DOHH2 (cell line): ENCODE measurements at regions not wholly inside any gene's neighbourhood (a gene's known extent, or its start where the extent isn't known, plus 50 kb on each side); places are given as distances from the start of the nearest gene placed in this dataset.

Experiments used
- H3F3A ChIP-seq: fragments of 200-600 bp; sonication (generic), shearing (Covaris generic); 2 replicates; pipeline ENCODE4 v1.6.0; 2016; ENCODE audit warnings: antibody characterized with exemption, mild to moderate bottlenecking; ENCODE audit not compliant: control insufficient read depth, insufficient read depth
- H3K27ac ChIP-seq: fragments of 200-600 bp; sonication (generic); 2 replicates; pipeline ENCODE4 v1.5.1; 2014; ENCODE audit warnings: low read depth, mild to moderate bottlenecking, low read length, moderate library complexity
- H3K27me3 ChIP-seq: fragments of 200-600 bp; sonication (generic); 2 replicates; pipeline ENCODE4 v1.6.1; 2014; ENCODE audit warnings: mild to moderate bottlenecking, low read length, mixed read lengths; ENCODE audit not compliant: control insufficient read depth
- H3K36me3 ChIP-seq: fragments of 200-600 bp; sonication (generic); 2 replicates; pipeline ENCODE4 v1.6.1; 2014; ENCODE audit warnings: mild to moderate bottlenecking, low read length, moderate library complexity, mixed read lengths; ENCODE audit not compliant: control insufficient read depth
- H3K4me1 ChIP-seq: fragments of 200-600 bp; sonication (generic); 2 replicates; pipeline ENCODE4 v1.6.1; 2014; ENCODE audit warnings: mild to moderate bottlenecking, low read length, mixed read lengths; ENCODE audit not compliant: control insufficient read depth
- H3K4me2 ChIP-seq: fragments of 200-600 bp; sonication (generic); 2 replicates; pipeline ENCODE4 v1.6.0; 2014; ENCODE audit warnings: mild to moderate bottlenecking, low read length, moderate library complexity
- H3K4me3 ChIP-seq: fragments of 200-600 bp; sonication (generic); 2 replicates; pipeline ENCODE4 v1.5.1; 2014; ENCODE audit warnings: mild to moderate bottlenecking, low read length, mixed read lengths
- H3K79me2 ChIP-seq: fragments of 200-600 bp; sonication (generic); 2 replicates; pipeline ENCODE4 v1.6.1; 2014; ENCODE audit warnings: mild to moderate bottlenecking, low read length, mixed read lengths; ENCODE audit not compliant: control insufficient read depth
- H3K9me2 ChIP-seq: fragments of 200-600 bp; sonication (generic); replicated peaks from 2 replicates; pipeline ENCODE4 v1.6.1; 2014; ENCODE audit warnings: mild to moderate bottlenecking, low read length, mixed read lengths; ENCODE audit not compliant: control insufficient read depth
- H3K9me3 ChIP-seq: fragments of 200-600 bp; sonication (generic); 2 replicates; pipeline ENCODE4 v1.6.1; 2014; ENCODE audit warnings: antibody characterized with exemption, low read length, mixed read lengths; ENCODE audit not compliant: control insufficient read depth, insufficient read depth
- H4K20me1 ChIP-seq: fragments of 200-600 bp; sonication (generic); 2 replicates; pipeline ENCODE4 v1.6.0; 2014; ENCODE audit warnings: low read depth, mild to moderate bottlenecking, antibody characterized with exemption, low read length, moderate library complexity; ENCODE audit not compliant: control insufficient read depth, insufficient read depth
- EZH2phosphoT487 ChIP-seq: fragments of 200-600 bp; sonication (generic); IDR thresholded peaks from 2 replicates; pipeline ENCODE4 v1.6.1; 2017; ENCODE audit warnings: borderline replicate concordance, mild to moderate bottlenecking, antibody characterized with exemption, low read length, moderate library complexity, mixed read lengths
- TF ChIP-seq, protein P1 (sequence below): fragments of 200-600 bp; sonication (generic); IDR thresholded peaks from one replicate; pipeline ENCODE4 v1.5.1; 2014; ENCODE audit warnings: antibody characterized with exemption, mild to moderate bottlenecking, low read depth, low read length; ENCODE audit not compliant: poor library complexity, severe bottlenecking

DNA sequence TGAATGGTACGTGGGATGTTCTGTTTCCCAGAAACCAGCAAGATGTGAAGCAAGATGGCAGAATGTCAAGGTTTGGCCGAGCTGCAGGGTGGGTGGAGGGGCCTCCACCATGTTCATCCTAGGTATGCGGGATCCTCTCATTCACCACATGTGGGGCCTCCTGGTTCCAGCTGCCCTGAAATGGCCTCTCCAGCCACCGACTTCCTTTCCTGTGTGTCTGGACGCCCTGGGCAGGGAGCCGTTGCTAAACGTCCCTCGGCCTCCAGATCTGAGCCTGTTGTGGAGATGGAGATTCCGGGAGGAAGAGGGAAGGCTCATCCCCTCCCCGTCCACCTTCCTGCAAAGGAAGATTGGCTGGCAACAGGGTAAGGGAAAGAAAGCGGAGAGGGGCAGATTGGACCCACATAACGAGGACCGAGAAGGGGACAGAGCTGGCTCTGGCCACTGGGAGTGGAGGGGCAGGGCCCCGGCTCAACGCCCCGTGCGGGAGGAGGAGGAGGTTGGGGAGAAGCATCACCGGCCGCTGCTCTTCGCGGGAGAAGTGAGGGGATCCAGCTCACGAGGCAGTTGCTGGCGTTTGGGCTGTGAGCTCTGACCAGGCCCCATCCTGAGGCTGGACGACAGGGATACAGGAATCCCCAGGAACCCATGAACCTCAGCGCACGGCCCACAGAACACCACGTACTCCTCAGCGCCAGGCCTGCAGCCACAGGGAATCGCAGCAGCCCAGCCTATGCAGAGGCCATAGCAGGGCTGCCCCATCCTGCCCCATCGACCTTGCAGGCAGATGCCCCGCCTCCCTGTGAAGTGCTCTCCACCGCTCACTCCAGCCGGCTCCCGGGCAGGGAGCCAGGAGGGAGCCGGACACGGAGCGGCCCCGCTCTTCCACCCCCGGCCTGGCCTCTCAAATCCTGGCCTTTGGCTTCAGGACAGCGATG is 98.3 kb downstream of the FOXL3 start:
- TF ChIP-seq, protein P1, sequence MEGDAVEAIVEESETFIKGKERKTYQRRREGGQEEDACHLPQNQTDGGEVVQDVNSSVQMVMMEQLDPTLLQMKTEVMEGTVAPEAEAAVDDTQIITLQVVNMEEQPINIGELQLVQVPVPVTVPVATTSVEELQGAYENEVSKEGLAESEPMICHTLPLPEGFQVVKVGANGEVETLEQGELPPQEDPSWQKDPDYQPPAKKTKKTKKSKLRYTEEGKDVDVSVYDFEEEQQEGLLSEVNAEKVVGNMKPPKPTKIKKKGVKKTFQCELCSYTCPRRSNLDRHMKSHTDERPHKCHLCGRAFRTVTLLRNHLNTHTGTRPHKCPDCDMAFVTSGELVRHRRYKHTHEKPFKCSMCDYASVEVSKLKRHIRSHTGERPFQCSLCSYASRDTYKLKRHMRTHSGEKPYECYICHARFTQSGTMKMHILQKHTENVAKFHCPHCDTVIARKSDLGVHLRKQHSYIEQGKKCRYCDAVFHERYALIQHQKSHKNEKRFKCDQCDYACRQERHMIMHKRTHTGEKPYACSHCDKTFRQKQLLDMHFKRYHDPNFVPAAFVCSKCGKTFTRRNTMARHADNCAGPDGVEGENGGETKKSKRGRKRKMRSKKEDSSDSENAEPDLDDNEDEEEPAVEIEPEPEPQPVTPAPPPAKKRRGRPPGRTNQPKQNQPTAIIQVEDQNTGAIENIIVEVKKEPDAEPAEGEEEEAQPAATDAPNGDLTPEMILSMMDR: no peak
- TF ChIP-seq EZH2phosphoT487: no peak
- no peak overlapping the region for H3K4me3 ChIP-seq
- no peaks in the 10 kb centered on the region for H3K79me2 ChIP-seq
- no peaks in the 10 kb centered on the region for H3K9me2 ChIP-seq
- H3K27ac ChIP-seq: no peak overlapping the region
- H3K36me3 ChIP-seq: no peaks in the 10 kb centered on the region
- H3K9me3 ChIP-seq: peaks cover 63% of the 10 kb centered on the region; the same call in 1 of the 2 replicates
- H4K20me1 ChIP-seq: no peaks in the 10 kb centered on the region
- no peaks in the 10 kb centered on the region for H3K4me1 ChIP-seq
- H3F3A ChIP-seq: no peaks in the 10 kb centered on the region
- no peaks in the 10 kb centered on the region for H3K27me3 ChIP-seq
- no peak overlapping the region for H3K4me2 ChIP-seq

DNA sequence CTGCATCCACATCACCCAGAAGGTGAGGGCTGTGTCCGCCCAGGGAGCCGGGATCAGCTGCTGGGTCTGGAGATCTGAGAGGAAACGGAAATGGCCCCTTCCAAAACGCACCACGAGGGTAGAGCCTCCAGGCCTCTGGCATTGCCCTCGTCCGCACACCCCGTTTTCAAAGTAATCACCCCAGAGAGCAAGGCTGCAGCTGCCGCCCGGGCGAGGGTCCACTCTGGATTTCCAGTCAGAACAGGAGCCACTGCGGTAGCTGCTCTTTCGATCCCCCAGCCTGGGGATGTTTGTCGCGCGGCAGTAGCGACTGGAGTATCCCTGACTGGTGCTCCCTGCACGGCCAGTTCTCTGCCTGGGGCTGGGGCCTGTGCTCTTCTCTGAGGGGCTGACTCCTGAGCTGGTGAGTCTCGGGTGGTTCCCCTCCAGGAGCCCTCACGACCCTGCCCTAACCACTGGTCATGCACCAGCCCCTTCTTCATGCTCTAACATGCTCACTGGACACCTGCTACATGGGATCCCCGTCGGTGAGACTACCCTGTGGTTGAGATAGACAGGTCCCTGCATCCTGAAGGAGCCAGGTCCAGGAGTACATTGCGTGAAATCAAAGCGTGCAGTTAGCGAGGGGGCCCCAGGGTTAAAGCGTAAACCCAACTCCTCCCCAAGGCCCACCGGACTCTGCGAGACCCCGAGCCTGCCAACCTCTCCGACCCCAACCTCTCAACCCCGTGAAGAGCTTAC is 99.2 kb downstream of the FOXL3 start:
- Histone ChIP-seq H3K4me2 (no peak overlapping the region), H3K4me1 (no peaks in the 10 kb centered on the region), H3F3A (no peaks in the 10 kb centered on the region), H3K36me3 (no peaks in the 10 kb centered on the region), H3K9me3 (peaks cover 63% of the 10 kb centered on the region; the same call in 1 of the 2 replicates), H4K20me1 (no peaks in the 10 kb centered on the region), H3K9me2 (no peaks in the 10 kb centered on the region), H3K27ac (no peak overlapping the region), H3K79me2 (no peaks in the 10 kb centered on the region), H3K27me3 (no peaks in the 10 kb centered on the region), H3K4me3 (no peak overlapping the region)
- TF ChIP-seq, protein P1: no peak
- no peak for TF ChIP-seq EZH2phosphoT487

DNA sequence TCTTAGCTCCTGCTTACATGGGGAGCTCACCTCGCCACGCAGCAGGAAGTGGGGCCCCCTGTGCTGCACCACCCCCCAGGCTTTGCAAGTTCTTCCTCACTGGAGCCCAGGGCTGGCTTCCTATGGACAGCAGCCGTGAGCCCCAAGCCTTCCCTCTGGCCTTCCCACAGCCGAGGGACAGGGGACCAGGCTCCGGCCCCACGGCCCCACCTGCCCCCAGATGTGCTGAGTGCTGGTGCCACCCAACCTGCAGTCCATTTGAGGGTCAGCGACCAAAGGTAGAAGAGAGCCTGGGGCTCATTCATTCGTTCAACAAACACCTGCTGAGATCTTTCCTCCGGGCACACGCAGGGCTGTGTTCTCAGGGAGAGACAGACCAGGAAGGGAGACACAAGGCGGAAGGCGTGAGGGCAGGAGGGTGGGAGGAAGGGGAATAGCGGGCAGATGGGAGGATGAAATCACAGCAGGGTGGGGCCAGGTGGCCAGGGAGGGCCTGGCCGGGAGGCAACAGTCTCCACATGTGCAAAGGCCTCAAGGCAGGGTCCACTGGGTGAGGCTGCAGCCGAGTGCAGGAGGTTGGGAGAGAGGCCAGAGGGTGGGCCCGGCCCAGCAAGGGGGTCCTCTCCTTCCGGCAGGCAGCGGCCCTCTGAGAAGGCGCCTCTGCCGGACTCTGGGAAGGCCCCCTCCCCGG is 100.1 kb downstream of the FOXL3 start:
- H3K27me3 ChIP-seq: no peaks in the 10 kb centered on the region
- TF ChIP-seq, protein P1: no peak
- no peaks in the 10 kb centered on the region for H3K36me3 ChIP-seq
- peaks cover 63% of the 10 kb centered on the region; the same call in 1 of the 2 replicates for H3K9me3 ChIP-seq
- no peaks in the 10 kb centered on the region for H3K9me2 ChIP-seq
- no peak overlapping the region for H3K4me2 ChIP-seq
- H3F3A ChIP-seq: no peaks in the 10 kb centered on the region
- no peaks in the 10 kb centered on the region for H4K20me1 ChIP-seq
- no peak overlapping the region for H3K27ac ChIP-seq
- no peaks in the 10 kb centered on the region for H3K4me1 ChIP-seq
- no peaks in the 10 kb centered on the region for H3K79me2 ChIP-seq
- H3K4me3 ChIP-seq: no peak overlapping the region
